HepG2 (cell line): ENCODE measurements at regions not wholly inside any gene's neighbourhood (a gene's known extent, or its start where the extent isn't known, plus 50 kb on each side); places are given as distances from the start of the nearest gene placed in this dataset.

Experiments
- ARID5B ChIP-seq: IDR thresholded peaks from 2 replicates; pipeline ENCODE4 v1.4.0; 2020; ENCODE audit warnings: mild to moderate bottlenecking, missing genetic modification reagents
- CCDC6 ChIP-seq: sonication (generic); formaldehyde crosslinking; IDR thresholded peaks from 2 replicates; pipeline ENCODE4 v1.8.1; 2022; ENCODE audit warnings: mild to moderate bottlenecking, missing genetic modification reagents, moderate library complexity
- CHD4 ChIP-seq: fragments of 200-600 bp; sonication (generic); IDR thresholded peaks from 2 replicates; pipeline ENCODE4 v1.7.0; 2017; ENCODE audit warnings: mild to moderate bottlenecking, low read length, borderline replicate concordance
- CREM ChIP-seq, 2 experiments: sonication (generic) in 1 of 2; formaldehyde crosslinking in 1 of 2; IDR thresholded peaks; 2 replicates each; pipeline versions ENCODE4 v1.4.0 to v1.6.1; 2016 to 2020; ENCODE audit warnings: antibody characterized with exemption in 1 of 2, mild to moderate bottlenecking in 1 of 2, missing genetic modification reagents in 1 of 2
- GLI4 ChIP-seq: sonication (generic); formaldehyde crosslinking; IDR thresholded peaks from 2 replicates; pipeline ENCODE4 v1.5.1; 2020; ENCODE audit warnings: missing genetic modification reagents, mild to moderate bottlenecking, moderate library complexity, borderline replicate concordance
- HHEX ChIP-seq: IDR thresholded peaks from 2 replicates; pipeline ENCODE4 v1.6.1; 2016; ENCODE audit warnings: control low read depth
- KDM1A ChIP-seq: IDR thresholded peaks from 2 replicates; pipeline ENCODE4 v1.6.1; 2016; ENCODE audit warnings: missing compliant biosample characterization
- MEIS1 ChIP-seq: sonication (generic); formaldehyde crosslinking; IDR thresholded peaks from 2 replicates; pipeline ENCODE4 v1.9.0; 2021; ENCODE audit warnings: mild to moderate bottlenecking, missing genetic modification reagents, moderate library complexity, borderline replicate concordance
- MEIS2 ChIP-seq: sonication (generic); formaldehyde crosslinking; IDR thresholded peaks from 2 replicates; pipeline ENCODE4 v1.9.0; 2021; ENCODE audit warnings: mild to moderate bottlenecking, missing genetic modification reagents
- PCBP1 ChIP-seq: fragments of 200-400 bp; formaldehyde crosslinking; IDR thresholded peaks from 2 replicates; pipeline ENCODE4 v1.6.1; 2017; ENCODE audit warnings: mild to moderate bottlenecking, low read depth, low read length, borderline replicate concordance
- RORA ChIP-seq: sonication (generic); formaldehyde crosslinking; IDR thresholded peaks from 2 replicates; pipeline ENCODE4 v1.5.0; 2020; ENCODE audit warnings: mild to moderate bottlenecking, missing genetic modification reagents, moderate library complexity
- SMAD1 ChIP-seq: sonication (generic); formaldehyde crosslinking; IDR thresholded peaks from 2 replicates; pipeline ENCODE4 v1.4.0; 2020; ENCODE audit warnings: missing genetic modification reagents, low read depth, mild to moderate bottlenecking, borderline replicate concordance
- TCF7 ChIP-seq: sonication (generic); IDR thresholded peaks from 2 replicates; pipeline ENCODE4 v1.6.1; 2016; ENCODE audit warnings: antibody characterized with exemption, low read depth
- ZNF33A ChIP-seq: sonication (generic); formaldehyde crosslinking; IDR thresholded peaks from 2 replicates; pipeline ENCODE4 v1.5.1; 2020; ENCODE audit warnings: missing genetic modification reagents, mild to moderate bottlenecking, moderate library complexity, borderline replicate concordance
- ZNF512B ChIP-seq: sonication (generic); formaldehyde crosslinking; IDR thresholded peaks from 2 replicates; pipeline ENCODE4 v1.5.1; 2020; ENCODE audit warnings: missing genetic modification reagents, mild to moderate bottlenecking, borderline replicate concordance
- ZNF543 ChIP-seq: sonication (generic); formaldehyde crosslinking; IDR thresholded peaks from 2 replicates; pipeline ENCODE4 v1.4.0; 2020; ENCODE audit warnings: mild to moderate bottlenecking, missing genetic modification reagents
- ZNF614 ChIP-seq: IDR thresholded peaks from 2 replicates; pipeline ENCODE4 v1.6.1; 2018; ENCODE audit warnings: missing biosample characterization, missing genetic modification reagents, inconsistent platforms, borderline replicate concordance
- ZNF879 ChIP-seq: sonication (generic); formaldehyde crosslinking; IDR thresholded peaks from 2 replicates; pipeline ENCODE4 v1.8.1; 2023; ENCODE audit warnings: missing genetic modification reagents
- TF ChIP-seq, protein P1 (sequence below): sonication (generic); formaldehyde crosslinking; IDR thresholded peaks from 2 replicates; pipeline ENCODE4 v1.4.0; 2020; ENCODE audit warnings: missing genetic modification reagents, borderline replicate concordance

DNA sequence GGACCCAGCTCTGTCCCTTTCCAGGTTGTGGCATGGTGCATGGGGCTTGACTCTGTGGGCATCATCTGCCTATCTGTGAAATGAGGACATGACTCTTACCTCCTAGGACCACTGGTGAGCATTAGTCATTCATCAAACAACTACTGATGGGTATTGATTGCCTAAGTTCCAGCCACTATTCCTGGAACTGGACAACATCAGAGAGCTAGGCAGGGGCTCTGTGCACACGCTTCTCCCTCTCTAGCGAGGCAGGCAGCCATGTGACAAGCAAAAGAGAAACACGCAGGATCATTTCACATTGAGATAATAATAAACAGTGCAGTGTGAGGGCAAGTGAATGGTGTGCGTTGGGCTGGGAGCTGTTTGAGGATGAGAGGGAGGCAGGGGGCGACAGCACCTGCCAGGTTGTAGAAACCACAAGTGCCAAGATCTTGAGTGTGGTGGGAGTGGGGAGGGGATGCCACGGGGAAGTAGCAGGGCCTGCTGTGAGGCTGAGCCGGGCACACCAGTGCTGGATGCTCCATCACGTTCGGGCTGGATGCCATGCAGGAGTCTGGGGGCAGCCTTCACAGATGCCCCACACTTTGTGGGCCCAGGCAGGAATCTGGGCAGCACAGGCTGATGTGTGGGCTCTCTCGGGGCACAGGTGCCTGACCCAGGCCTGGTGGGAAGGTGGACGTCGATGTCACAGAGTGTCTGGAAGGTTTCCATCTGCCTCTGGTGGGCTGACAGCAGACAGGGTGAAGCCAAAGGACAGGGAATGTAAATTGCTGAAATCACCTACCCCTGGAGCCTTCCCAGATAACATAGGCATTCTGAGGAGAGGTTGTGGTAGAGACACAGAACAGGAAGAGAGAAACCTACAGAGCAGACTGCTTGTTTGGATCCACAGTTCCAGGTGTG lies 405.5 kb downstream of the RPS24 start (continued):
- TF ChIP-seq ZNF33A (CRISPR knock-in tag) (no peak), ZNF543 (no peak), SMAD1 (CRISPR knock-in tag) (0 out of 2 replicates have a peak, but pooled peaks have one; percentile 58), KDM1A (CRISPR knock-in tag) (peak; percentile 73; the same call in 1 of the 2 replicates), ZNF614 (CRISPR knock-in tag) (no peak), CHD4 (no peak), ZNF879 (no peak), HHEX (CRISPR knock-in tag) (no peak), ARID5B (CRISPR knock-in tag) (peak; percentile 79), TCF7 (peak; percentile 53; the same call in 1 of the 2 replicates), MEIS2 (CRISPR knock-in tag) (no peak), MEIS1 (CRISPR knock-in tag) (0 out of 2 replicates have a peak, but pooled peaks have one; percentile 17), PCBP1 (no peak), GLI4 (CRISPR knock-in tag) (no peak), CREM (IDR thresholded peaks at IDR 0.05) (no peak), CREM (CRISPR knock-in tag; IDR thresholded peaks at IDR 0.05) (no peak), RORA (no peak), CCDC6 (CRISPR knock-in tag) (0 out of 2 replicates have a peak, but pooled peaks have one; percentile 8), ZNF512B (CRISPR knock-in tag) (no peak)
- TF ChIP-seq, protein P1, sequence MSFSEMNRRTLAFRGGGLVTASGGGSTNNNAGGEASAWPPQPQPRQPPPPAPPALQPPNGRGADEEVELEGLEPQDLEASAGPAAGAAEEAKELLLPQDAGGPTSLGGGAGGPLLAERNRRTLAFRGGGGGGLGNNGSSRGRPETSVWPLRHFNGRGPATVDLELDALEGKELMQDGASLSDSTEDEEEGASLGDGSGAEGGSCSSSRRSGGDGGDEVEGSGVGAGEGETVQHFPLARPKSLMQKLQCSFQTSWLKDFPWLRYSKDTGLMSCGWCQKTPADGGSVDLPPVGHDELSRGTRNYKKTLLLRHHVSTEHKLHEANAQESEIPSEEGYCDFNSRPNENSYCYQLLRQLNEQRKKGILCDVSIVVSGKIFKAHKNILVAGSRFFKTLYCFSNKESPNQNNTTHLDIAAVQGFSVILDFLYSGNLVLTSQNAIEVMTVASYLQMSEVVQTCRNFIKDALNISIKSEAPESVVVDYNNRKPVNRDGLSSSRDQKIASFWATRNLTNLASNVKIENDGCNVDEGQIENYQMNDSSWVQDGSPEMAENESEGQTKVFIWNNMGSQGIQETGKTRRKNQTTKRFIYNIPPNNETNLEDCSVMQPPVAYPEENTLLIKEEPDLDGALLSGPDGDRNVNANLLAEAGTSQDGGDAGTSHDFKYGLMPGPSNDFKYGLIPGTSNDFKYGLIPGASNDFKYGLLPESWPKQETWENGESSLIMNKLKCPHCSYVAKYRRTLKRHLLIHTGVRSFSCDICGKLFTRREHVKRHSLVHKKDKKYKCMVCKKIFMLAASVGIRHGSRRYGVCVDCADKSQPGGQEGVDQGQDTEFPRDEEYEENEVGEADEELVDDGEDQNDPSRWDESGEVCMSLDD (CRISPR knock-in tag), result no peak
